ENCODE measurements at regions not wholly inside any gene's neighbourhood (a gene's known extent, or its start where the extent isn't known, plus 50 kb on each side); places are given as distances from the start of the nearest gene placed in this dataset.

DNA sequence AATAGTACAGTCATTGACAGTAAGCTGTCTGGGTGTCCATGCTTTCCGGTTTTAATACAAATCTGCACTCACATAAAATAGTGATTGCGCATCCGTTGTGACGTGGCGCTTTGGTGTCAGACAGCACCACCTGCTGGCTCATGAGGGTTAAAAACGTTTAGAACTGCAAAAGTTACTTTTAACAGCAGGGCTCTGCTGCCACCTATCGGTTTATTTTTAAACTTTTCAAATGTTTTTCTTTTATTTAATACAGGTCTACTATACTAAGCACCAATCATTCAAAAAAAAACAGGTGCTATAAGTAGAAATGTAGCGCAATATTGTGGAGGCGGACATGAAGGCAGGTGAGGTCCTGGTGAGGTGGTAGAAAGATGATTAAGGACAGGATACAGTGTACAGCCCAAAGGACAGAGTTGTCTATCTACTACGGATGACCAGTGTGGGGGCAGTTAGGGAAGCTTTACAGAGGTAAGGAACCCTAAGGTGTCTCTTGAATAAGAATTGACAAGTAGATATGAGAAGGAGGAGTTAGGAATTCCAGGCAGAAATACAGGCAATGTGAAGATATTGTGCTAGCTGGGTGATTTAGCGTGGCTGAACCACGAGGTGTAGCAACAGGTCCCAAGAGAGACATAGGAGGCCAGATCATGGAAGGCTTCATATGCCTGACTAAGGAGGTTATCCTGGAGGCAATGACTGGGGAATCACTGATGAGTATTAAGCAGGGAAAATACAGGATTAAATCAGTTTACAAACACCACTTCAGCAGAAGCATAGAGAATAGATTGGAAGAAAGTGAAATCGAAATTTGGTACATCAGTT is 91.5 kb upstream of the PRB2 start:
- TF ChIP-seq, protein P1, sequence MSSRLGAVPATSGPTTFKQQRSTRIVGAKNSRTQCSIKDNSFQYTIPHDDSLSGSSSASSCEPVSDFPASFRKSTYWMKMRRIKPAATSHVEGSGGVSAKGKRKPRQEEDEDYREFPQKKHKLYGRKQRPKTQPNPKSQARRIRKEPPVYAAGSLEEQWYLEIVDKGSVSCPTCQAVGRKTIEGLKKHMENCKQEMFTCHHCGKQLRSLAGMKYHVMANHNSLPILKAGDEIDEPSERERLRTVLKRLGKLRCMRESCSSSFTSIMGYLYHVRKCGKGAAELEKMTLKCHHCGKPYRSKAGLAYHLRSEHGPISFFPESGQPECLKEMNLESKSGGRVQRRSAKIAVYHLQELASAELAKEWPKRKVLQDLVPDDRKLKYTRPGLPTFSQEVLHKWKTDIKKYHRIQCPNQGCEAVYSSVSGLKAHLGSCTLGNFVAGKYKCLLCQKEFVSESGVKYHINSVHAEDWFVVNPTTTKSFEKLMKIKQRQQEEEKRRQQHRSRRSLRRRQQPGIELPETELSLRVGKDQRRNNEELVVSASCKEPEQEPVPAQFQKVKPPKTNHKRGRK (tag; IDR thresholded peaks at IDR 0.05): no peak
- TF ChIP-seq, protein P2, sequence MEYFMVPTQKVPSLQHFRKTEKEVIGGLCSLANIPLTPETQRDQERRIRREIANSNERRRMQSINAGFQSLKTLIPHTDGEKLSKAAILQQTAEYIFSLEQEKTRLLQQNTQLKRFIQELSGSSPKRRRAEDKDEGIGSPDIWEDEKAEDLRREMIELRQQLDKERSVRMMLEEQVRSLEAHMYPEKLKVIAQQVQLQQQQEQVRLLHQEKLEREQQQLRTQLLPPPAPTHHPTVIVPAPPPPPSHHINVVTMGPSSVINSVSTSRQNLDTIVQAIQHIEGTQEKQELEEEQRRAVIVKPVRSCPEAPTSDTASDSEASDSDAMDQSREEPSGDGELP (CRISPR knock-in tag; IDR thresholded peaks at IDR 0.05; ENCODE audit: borderline replicate concordance): no peak
- no peak for TF ChIP-seq SP1 (CRISPR knock-in tag; IDR thresholded peaks at IDR 0.05)

All from K562 (cell line).